ENCODE measurements at regions not wholly inside any gene's neighbourhood (a gene's known extent, or its start where the extent isn't known, plus 50 kb on each side); places are given as distances from the start of the nearest gene placed in this dataset.
"Not testable (repeated sequence)": the region's sequence is repeated elsewhere in the genome, so short reads cannot be mapped to it uniquely, and the experiment has no call there.

- DNase-seq (ENCODE audit: low read depth in 3 of 3, low spot score in 1 of 3), result not testable (repeated sequence)
Measured at GRCh38 chr2:131738533-131738932, 210.8 kb downstream of the CCDC74A start.

GRCh38 chr2:131738996-131739434 is 211.3 kb downstream of the CCDC74A start:
- not testable (repeated sequence) for DNase-seq (ENCODE audit: low read depth in 3 of 3, low spot score in 1 of 3)

- DNase-seq (ENCODE audit: low read depth in 3 of 3, low spot score in 1 of 3), result no peak
Measured at GRCh38 chr2:131753640-131754561, 226.2 kb downstream of the CCDC74A start.

GRCh38 chr2:131754929-131755720 is 227.4 kb downstream of the CCDC74A start:
- DNase-seq (ENCODE audit: low read depth in 3 of 3, low spot score in 1 of 3), result no peak

GRCh38 chr2:131756141-131756907 is 228.6 kb downstream of the CCDC74A start:
- DNase-seq (ENCODE audit: low read depth in 3 of 3, low spot score in 1 of 3), result no peak

GRCh38 chr2:131758941-131759340 is 231.3 kb downstream of the CCDC74A start:
- DNase-seq (ENCODE audit: low read depth in 3 of 3, low spot score in 1 of 3), result not testable (repeated sequence)

GRCh38 chr2:131774955-131775555 is 247.4 kb downstream of the CCDC74A start:
- not testable (repeated sequence) for DNase-seq (ENCODE audit: low read depth in 3 of 3, low spot score in 1 of 3)

GRCh38 chr2:131775903-131776506 is 248.3 kb downstream of the CCDC74A start:
- not testable (repeated sequence) for DNase-seq (ENCODE audit: low read depth in 3 of 3, low spot score in 1 of 3)

- DNase-seq (ENCODE audit: low read depth in 3 of 3, low spot score in 1 of 3), result not testable (repeated sequence)
Measured at GRCh38 chr2:131780446-131780845, 252.8 kb downstream of the CCDC74A start.

GRCh38 chr2:131801210-131801744 is 273.6 kb downstream of the CCDC74A start:
- no peak for DNase-seq (ENCODE audit: low read depth in 3 of 3, low spot score in 1 of 3)

GRCh38 chr2:131801745-131802350 is 274.2 kb downstream of the CCDC74A start:
- DNase-seq (ENCODE audit: low read depth in 3 of 3, low spot score in 1 of 3), result peak; percentile 42 to 76 (median 61)

GRCh38 chr2:131802351-131802836 is 274.7 kb downstream of the CCDC74A start:
- peak in 1 of 3 donors; percentile 18 for DNase-seq (ENCODE audit: low read depth in 3 of 3, low spot score in 1 of 3)

- DNase-seq (ENCODE audit: low read depth in 3 of 3, low spot score in 1 of 3), result not testable (repeated sequence)
Measured at GRCh38 chr2:131803237-131803636, 275.5 kb downstream of the CCDC74A start.

- not testable (repeated sequence) for DNase-seq (ENCODE audit: low read depth in 3 of 3, low spot score in 1 of 3)
Measured at GRCh38 chr2:131812605-131813004, 284.9 kb downstream of the CCDC74A start.

- DNase-seq (ENCODE audit: low read depth in 3 of 3, low spot score in 1 of 3), result not testable (repeated sequence)
Measured at GRCh38 chr2:131813378-131813777, 285.7 kb downstream of the CCDC74A start.

- not testable (repeated sequence) for DNase-seq (ENCODE audit: low read depth in 3 of 3, low spot score in 1 of 3)
Measured at GRCh38 chr2:131818267-131818973, 290.7 kb downstream of the CCDC74A start.

GRCh38 chr2:131822237-131822721 is 294.6 kb downstream of the CCDC74A start:
- not testable (repeated sequence) for DNase-seq (ENCODE audit: low read depth in 3 of 3, low spot score in 1 of 3)

- not testable (repeated sequence) for DNase-seq (ENCODE audit: low read depth in 3 of 3, low spot score in 1 of 3)
Measured at GRCh38 chr2:131823058-131823457, 295.4 kb downstream of the CCDC74A start.
